Fibroblast of skin of left quadriceps (primary cell): ENCODE measurements at regions not wholly inside any gene's neighbourhood (a gene's known extent, or its start where the extent isn't known, plus 50 kb on each side); places are given as distances from the start of the nearest gene placed in this dataset.
A peak's percentile ranks its signal among the peaks of the same experiment; 100 is the strongest.

ENCODE experiments used
- DNase-seq, 2 experiments: peaks; one replicate each; pipeline ENCODE4 v3.0.0-alpha.2; 2013; ENCODE audit warnings: low read depth in 2 of 2

GRCh38 chr4:17296921-17297890 is 214.7 kb downstream of the QDPR start:
- DNase-seq: no peak

- no peak for DNase-seq
Measured at GRCh38 chr4:17293901-17294300, 218.0 kb downstream of the QDPR start.

- no peak for DNase-seq
Measured at GRCh38 chr4:17288151-17288550, 223.7 kb downstream of the QDPR start.

- no peak for DNase-seq
Measured at GRCh38 chr4:17286752-17287460, 225.0 kb downstream of the QDPR start.

GRCh38 chr4:17285747-17286146 is 226.1 kb downstream of the QDPR start:
- DNase-seq: no peak

GRCh38 chr4:17284323-17285175 is 227.3 kb downstream of the QDPR start:
- DNase-seq: no peak

GRCh38 chr4:17283832-17284231 is 228.1 kb downstream of the QDPR start:
- no peak for DNase-seq

- DNase-seq: no peak
Measured at GRCh38 chr4:17283251-17283650, 228.6 kb downstream of the QDPR start.

GRCh38 chr4:17280261-17281018 is 231.4 kb downstream of the QDPR start:
- no peak for DNase-seq

- peak; percentile 9 to 21 for DNase-seq
Measured at GRCh38 chr4:17276776-17277175, 235.1 kb downstream of the QDPR start.

- DNase-seq: no peak
Measured at GRCh38 chr4:17275836-17276235, 236.1 kb downstream of the QDPR start.

GRCh38 chr4:17273047-17273446 is 238.8 kb downstream of the QDPR start:
- DNase-seq: peak; percentile 15 to 24

- DNase-seq: no peak
Measured at GRCh38 chr4:17272154-17272553, 239.7 kb downstream of the QDPR start.

GRCh38 chr4:17265653-17266052 is 246.2 kb downstream of the QDPR start:
- DNase-seq: no peak

GRCh38 chr4:17265139-17265538 is 246.8 kb downstream of the QDPR start:
- no peak for DNase-seq

GRCh38 chr4:17260166-17260907 is 251.6 kb downstream of the QDPR start:
- DNase-seq: no peak

GRCh38 chr4:17258106-17258505 is 253.8 kb downstream of the QDPR start:
- no peak for DNase-seq

- no peak for DNase-seq
Measured at GRCh38 chr4:17252131-17252530, 259.8 kb downstream of the QDPR start.

GRCh38 chr4:17251101-17251500 is 260.8 kb downstream of the QDPR start:
- DNase-seq: no peak

- no peak for DNase-seq
Measured at GRCh38 chr4:17250591-17250990, 261.3 kb downstream of the QDPR start.

GRCh38 chr4:17246656-17247055 is 265.2 kb downstream of the QDPR start:
- no peak for DNase-seq
